Upper lobe of left lung (tissue), 6 donors: ENCODE measurements at regions not wholly inside any gene's neighbourhood (a gene's known extent, or its start where the extent isn't known, plus 50 kb on each side); places are given as distances from the start of the nearest gene placed in this dataset.

Experiments used
- ATAC-seq, 2 donors: fragments of 200-7000 bp; cut with Tn5 transposase; one replicate each; pipeline ENCODE4 v1.9.1; 2022; ENCODE audit warnings: mild to moderate bottlenecking in 2 of 2, moderate library complexity in 2 of 2; ENCODE audit not compliant: low FRiP score in 2 of 2
- DNase-seq, 2 donors: peaks; one replicate each; pipeline ENCODE4 v3.0.0-alpha.2; 2019 to 2020
- H3K27ac ChIP-seq, 4 donors: fragments of 200-600 bp; sonication (generic); one replicate each; pipeline ENCODE4 v1.5.1; 2016 to 2019
- H3K27me3 ChIP-seq, 4 donors: fragments of 200-600 bp; sonication (generic); one replicate each; pipeline ENCODE4 v1.5.1; 2017 to 2019
- H3K36me3 ChIP-seq, 4 donors: fragments of 200-600 bp; sonication (generic); one replicate each; pipeline ENCODE4 v1.5.1; 2016 to 2019
- H3K4me1 ChIP-seq, 4 donors: fragments of 200-600 bp; sonication (generic); one replicate each; pipeline ENCODE4 v1.5.1; 2018 to 2019
- H3K4me3 ChIP-seq, 4 donors: fragments of 200-600 bp; sonication (generic); one replicate each; pipeline ENCODE4 v1.5.1; 2017 to 2019; ENCODE audit warnings: mild to moderate bottlenecking in 2 of 4, moderate library complexity in 1 of 4
- H3K9me3 ChIP-seq, 4 donors: fragments of 200-600 bp; sonication (generic); one replicate each; pipeline ENCODE4 v1.5.1; 2018 to 2019
- CTCF ChIP-seq, 6 experiments: fragments of 450-650 bp in 4 of 6; fragments of 200-600 bp in 2 of 6; sonication (generic) in 2 of 6; IDR thresholded peaks; one replicate each; pipeline ENCODE4 v1.5.1; 2016 to 2019; ENCODE audit warnings: antibody characterized with exemption in 6 of 6
- EP300 ChIP-seq, 4 donors: sonication (generic); formaldehyde crosslinking; IDR thresholded peaks; one replicate each; pipeline ENCODE4 v1.5.1; 2017; ENCODE audit warnings: antibody characterized with exemption in 4 of 4, control low read depth in 2 of 4
- POLR2A ChIP-seq, 4 donors: fragments of 450-650 bp; IDR thresholded peaks; one replicate each; pipeline ENCODE4 v1.5.1; 2016 to 2017; ENCODE audit warnings: antibody characterized with exemption in 4 of 4, mild to moderate bottlenecking in 2 of 4
- POLR2AphosphoS5 ChIP-seq, 2 donors: sonication (generic); formaldehyde crosslinking; IDR thresholded peaks; one replicate each; pipeline ENCODE4 v1.5.1; 2017; ENCODE audit warnings: antibody characterized with exemption in 2 of 2
- WGBS, 2 donors: methylation state at CpG; one replicate each; pipeline ENCODE4 v1.1.5; 2017 to 2018; 5-methylcytosine and 5-hydroxymethylcytosine counted together
- donor health status: DM: no; HTN: no; CAD: no; lungs with moderate emphysema.
- donor health status: DM: no; HTN: yes; CAD: no; lungs with severe emphysema.

DNA sequence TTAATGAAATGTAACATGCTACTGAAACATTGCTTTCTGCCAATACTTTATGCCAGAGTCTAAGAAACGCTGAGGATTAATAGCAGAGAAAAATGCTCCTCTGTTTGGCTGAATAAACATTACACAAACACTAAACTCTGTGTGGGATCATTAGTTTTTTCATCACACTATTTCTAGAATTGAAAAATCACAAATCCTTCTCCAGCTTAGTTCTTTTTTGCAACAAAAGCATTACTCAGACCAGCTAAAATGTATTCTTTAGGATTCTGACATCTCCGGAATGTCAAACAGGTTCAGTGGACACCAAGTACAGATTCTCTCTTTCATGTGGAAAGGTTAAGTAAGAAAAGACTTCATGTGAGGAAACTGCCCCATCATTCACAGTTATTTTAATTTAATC is 226.9 kb downstream of the SIM1 start:
- DNase-seq (no peak), ATAC-seq (no peak)
- Histone ChIP-seq H3K36me3 (no peaks in the 10 kb centered on the region), H3K27ac (no peak overlapping the region), H3K4me1 (no peaks in the 10 kb centered on the region), H3K27me3 (no peaks in the 10 kb centered on the region), H3K4me3 (no peak overlapping the region), H3K9me3 (no peaks in the 10 kb centered on the region)
- TF ChIP-seq EP300 (IDR thresholded peaks at IDR 0.05) (no peak), CTCF (IDR thresholded peaks at IDR 0.05) (no peak), POLR2AphosphoS5 (IDR thresholded peaks at IDR 0.05) (no peak), POLR2A (IDR thresholded peaks at IDR 0.05) (no peak)
- 69% methylated on average over 2 of the region's 2 CpGs for WGBS, 2 donors

- WGBS, 2 donors: 87 to 89% methylated on average over 2 of the region's 2 CpGs
Observed at GRCh38 chr6:100236389-100236788, 228.3 kb downstream of the SIM1 start.

GRCh38 chr6:100235631-100236030 is 229.1 kb downstream of the SIM1 start:
- Histone ChIP-seq H3K27me3 (no peaks in the 10 kb centered on the region), H3K36me3 (no peaks in the 10 kb centered on the region), H3K27ac (no peak overlapping the region), H3K4me1 (no peaks in the 10 kb centered on the region), H3K9me3 (no peaks in the 10 kb centered on the region), H3K4me3 (no peak overlapping the region)
- DNase-seq (no peak), ATAC-seq (no peak)
- no peak for TF ChIP-seq POLR2AphosphoS5 (IDR thresholded peaks at IDR 0.05)
- no peak for TF ChIP-seq POLR2A (IDR thresholded peaks at IDR 0.05)
- no peak for TF ChIP-seq EP300 (IDR thresholded peaks at IDR 0.05)
- no peak for TF ChIP-seq CTCF (IDR thresholded peaks at IDR 0.05)

More at GRCh38 chr6:100236389-100236788, 228.3 kb downstream of the SIM1 start:
- TF ChIP-seq POLR2A (IDR thresholded peaks at IDR 0.05) (no peak), POLR2AphosphoS5 (IDR thresholded peaks at IDR 0.05) (no peak), CTCF (IDR thresholded peaks at IDR 0.05) (no peak), EP300 (IDR thresholded peaks at IDR 0.05) (no peak)
- DNase-seq: no peak
- H3K36me3 ChIP-seq: no peaks in the 10 kb centered on the region
- no peaks in the 10 kb centered on the region for H3K9me3 ChIP-seq
- H3K27me3 ChIP-seq: no peaks in the 10 kb centered on the region
- ATAC-seq: no peak
- H3K4me3 ChIP-seq: no peak overlapping the region
- no peaks in the 10 kb centered on the region for H3K4me1 ChIP-seq
- no peak overlapping the region for H3K27ac ChIP-seq

- H3K27me3 ChIP-seq: no peaks in the 10 kb centered on the region
Observed at GRCh38 chr6:100234625-100235024, 230.1 kb downstream of the SIM1 start.

GRCh38 chr6:100232781-100233573 is 231.7 kb downstream of the SIM1 start:
- Histone ChIP-seq H3K9me3 (no peaks in the 10 kb centered on the region), H3K36me3 (no peaks in the 10 kb centered on the region), H3K4me3 (no peak overlapping the region), H3K4me1 (peaks cover 3 to 16% (median 5%) of the 10 kb centered on the region in 4 donors), H3K27ac (no peak overlapping the region), H3K27me3 (no peaks in the 10 kb centered on the region)
- TF ChIP-seq POLR2A (IDR thresholded peaks at IDR 0.05) (no peak), POLR2AphosphoS5 (IDR thresholded peaks at IDR 0.05) (no peak), CTCF (IDR thresholded peaks at IDR 0.05) (no peak), EP300 (IDR thresholded peaks at IDR 0.05) (no peak)
- no peak for ATAC-seq
- 93 to 97% methylated on average over 5 of the region's 5 CpGs for WGBS, 2 donors
- no peak for DNase-seq

More at GRCh38 chr6:100234625-100235024, 230.1 kb downstream of the SIM1 start:
- TF ChIP-seq EP300 (IDR thresholded peaks at IDR 0.05): no peak
- no peak for TF ChIP-seq POLR2AphosphoS5 (IDR thresholded peaks at IDR 0.05)
- no peak overlapping the region for H3K4me3 ChIP-seq
- H3K27ac ChIP-seq: no peak overlapping the region
- no peaks in the 10 kb centered on the region for H3K9me3 ChIP-seq
- no peaks in the 10 kb centered on the region for H3K36me3 ChIP-seq
- peaks cover 0 to 3% (median under 1%) of the 10 kb centered on the region in 4 donors for H3K4me1 ChIP-seq
- DNase-seq (no peak), ATAC-seq (no peak)
- WGBS, 2 donors: 73 to 76% methylated on average over 3 of the region's 3 CpGs
